GM04504 (cell line): ENCODE measurements at regions not wholly inside any gene's neighbourhood (a gene's known extent, or its start where the extent isn't known, plus 50 kb on each side); places are given as distances from the start of the nearest gene placed in this dataset.
"Not testable (repeated sequence)": the region's sequence is repeated elsewhere in the genome, so short reads cannot be mapped to it uniquely, and the experiment has no call there.

Source experiments
- DNase-seq: peaks from one replicate; pipeline ENCODE4 v3.0.0-alpha.2; 2012; ENCODE audit warnings: low read depth

DNA sequence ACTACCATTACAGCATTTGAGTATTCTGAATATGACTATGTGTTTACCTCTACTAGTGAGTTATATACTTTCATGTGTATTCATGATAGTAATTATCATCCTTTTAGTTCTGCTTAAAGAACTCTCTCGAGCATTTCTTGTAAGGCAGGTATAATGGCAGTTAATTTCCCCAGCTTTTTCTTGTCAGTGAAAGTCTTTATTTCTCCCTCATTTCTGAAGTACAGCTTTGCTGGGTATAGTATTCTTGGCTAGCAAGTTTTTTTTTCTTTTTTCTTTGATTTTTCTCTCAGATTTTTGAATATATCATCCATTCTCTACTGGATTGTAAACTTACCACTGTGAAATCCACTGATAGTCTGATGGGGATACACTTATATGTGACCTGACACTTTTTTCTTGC, 165.9 kb upstream of the ARHGAP5 start:
- DNase-seq, result no peak

DNA sequence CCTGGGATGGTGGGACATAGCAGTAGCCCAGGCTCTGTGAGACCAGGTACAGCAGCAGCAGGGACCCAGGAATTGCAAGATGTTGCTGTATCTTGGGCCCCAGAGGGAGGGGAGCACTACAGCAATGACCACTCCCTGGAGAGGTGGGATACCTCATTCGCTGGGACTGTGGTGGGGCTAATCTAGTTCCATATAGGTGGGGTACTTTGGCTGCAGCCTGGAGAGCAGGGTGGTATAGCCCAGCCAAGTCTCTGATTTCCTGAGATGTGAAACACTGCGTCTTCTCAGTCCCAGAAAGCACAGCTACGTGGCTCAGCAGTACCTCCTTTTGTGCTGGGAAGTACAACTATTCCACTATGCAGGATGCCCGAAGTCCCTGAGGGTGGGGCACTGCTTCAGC, 163.7 kb upstream of the ARHGAP5 start:
- no peak for DNase-seq

DNA sequence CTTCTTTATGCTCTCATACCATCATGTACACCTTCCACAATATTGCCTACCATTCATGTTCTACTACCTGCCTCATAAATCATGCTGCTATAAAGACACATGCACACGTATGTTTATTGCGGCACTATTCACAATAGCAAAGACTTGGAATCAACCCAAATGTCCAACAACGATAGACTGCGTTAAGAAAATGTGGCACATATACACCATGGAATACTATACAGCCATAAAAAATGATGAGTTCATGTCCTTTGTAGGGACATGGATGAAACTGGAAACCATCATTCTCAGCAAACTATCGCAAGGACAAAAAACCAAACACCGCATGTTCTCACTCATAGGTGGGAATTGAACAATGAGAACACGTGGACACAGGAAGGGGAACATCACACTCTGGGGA, 158.8 kb upstream of the ARHGAP5 start:
- not testable (repeated sequence) for DNase-seq

DNA sequence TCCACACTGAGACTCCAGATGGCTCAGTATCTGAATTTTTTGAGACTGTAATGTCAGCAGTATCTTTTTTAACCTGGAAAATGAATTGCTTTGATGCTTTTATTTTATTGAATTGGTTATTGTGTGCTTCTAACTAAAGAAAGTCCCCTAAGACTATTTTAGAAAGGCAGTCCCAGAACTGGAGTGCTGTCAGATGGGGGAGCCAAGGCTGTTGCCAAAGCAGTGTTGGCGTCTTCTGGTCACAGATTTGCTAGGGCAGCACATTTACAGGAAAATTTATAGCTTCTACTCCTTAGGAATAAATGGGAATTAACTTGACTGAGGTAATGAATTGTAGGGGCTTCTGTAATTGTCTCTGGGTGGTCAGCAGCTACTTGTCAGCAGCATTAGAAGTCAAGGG, 157.1 kb upstream of the ARHGAP5 start:
- no peak for DNase-seq

DNA sequence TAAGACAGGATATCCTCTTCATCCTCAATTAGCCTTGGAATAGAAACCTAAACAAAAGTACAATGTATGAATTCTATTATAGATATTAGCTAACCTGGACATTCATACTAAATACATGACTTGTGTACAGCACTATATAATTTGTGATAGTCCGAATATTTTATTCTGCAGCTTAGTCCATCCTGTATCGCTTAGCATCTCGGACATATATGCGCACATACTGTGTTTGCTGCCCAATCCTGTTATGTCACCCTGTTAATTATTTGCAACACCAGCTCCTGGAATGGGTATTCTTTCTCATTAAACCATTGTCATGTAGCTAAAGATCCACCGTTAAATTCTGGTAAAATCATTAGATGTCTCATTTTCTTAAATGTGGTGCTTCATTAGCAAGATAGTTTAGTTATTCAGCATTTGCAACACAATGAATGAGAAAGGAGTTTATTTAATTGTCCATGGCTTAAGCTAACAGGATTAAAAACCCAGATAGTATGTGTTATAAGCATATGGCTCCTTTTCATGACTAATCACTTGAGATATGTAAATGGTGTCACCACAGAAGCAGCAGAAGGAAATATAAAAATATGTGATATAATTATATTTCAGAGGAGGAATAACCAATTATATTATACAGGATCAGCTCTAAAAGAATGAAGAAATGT, 156.0 kb upstream of the ARHGAP5 start:
- no peak for DNase-seq

DNA sequence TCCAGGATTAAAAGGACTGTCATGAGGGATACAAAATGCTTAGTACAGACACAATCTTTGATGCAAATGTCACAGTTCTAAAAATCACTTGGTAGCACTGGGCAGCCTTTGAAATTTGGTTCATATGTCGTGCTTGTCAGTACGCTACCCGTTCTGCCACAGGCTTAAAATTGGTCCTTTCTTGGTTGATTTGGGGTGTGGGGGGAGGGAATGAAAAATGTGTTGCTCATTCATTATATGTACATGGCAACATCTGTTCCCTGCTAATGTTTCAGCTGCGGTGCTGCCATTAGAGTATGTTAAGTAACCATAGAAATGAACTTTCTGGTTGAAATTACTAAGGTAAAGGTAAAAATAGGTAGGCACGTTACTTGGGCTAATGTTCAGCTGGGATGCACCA, 155.4 kb upstream of the ARHGAP5 start:
- no peak for DNase-seq

DNA sequence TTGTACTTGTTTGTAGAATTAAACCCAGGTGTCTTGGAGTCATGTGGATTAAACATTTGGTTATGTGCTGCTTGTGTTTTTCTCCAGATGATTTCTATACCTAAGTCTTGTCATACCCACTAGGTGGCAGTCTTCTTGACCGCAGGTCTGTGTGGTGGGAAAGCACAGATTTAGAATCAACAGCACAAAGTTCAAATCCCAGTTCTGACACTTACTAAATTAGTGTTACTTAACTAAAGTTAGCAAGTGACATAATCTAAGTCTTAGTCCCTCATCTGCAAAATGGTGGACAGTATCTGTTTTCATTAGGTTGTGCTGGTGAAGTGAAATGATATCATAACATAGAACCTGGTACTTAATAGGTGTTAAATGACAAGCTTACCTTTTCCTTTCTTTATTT, 151.0 kb upstream of the ARHGAP5 start:
- no peak for DNase-seq

DNA sequence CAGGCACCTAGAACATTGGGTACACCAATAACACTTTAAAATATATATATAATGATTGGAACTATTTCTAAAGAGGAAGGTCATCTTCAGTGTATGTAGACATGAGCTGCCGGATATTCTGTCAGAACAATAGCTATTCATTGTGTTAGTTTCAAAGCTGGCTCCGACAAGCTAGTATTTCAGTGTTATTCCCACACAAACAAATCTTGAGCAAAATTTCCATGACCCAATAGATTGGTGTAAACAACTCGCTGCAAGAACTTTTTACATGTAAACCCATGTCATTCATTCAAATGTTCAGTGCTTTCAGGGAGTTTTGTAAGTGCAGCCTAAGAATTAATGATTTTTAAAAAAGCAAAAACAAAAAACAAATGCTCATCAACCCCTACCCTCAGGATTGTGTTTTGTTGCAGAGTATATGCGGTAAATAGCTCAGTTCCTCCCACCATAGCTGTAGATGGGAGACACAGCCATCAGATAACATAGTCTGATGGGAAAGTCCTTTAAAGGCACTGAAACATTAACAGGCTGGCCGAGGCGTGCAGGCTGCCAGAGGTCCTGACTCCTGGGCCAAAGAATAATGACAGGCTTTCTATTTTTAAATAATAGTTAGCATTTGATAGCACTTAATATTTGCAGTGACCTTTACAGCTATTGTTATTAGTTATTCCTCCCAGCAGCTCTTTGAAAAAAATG, 150.3 kb upstream of the ARHGAP5 start:
- no peak for DNase-seq

DNA sequence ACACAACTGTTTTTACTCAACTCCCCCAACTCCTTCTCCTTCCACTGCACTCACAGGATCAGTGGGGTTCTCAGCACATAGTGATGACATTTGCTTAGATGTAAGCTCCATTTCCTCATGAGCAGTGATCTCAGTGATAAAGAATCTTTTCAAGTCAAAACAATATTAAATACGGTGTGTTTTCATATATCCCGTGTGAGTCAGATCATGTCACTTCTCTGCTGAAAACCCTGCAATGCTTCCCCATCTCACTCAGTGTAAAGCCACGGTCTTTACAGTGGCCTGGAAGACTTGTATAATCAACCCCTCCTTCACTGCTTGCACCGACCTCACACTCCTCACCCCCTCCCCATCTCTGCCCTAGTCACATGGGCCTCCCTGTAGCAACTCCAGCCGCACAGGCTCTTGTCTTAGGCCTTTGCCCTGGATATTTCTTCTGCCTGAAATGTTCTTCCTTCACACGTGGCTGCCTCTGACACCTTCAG, 149.7 kb upstream of the ARHGAP5 start:
- DNase-seq, result peak; percentile 84

DNA sequence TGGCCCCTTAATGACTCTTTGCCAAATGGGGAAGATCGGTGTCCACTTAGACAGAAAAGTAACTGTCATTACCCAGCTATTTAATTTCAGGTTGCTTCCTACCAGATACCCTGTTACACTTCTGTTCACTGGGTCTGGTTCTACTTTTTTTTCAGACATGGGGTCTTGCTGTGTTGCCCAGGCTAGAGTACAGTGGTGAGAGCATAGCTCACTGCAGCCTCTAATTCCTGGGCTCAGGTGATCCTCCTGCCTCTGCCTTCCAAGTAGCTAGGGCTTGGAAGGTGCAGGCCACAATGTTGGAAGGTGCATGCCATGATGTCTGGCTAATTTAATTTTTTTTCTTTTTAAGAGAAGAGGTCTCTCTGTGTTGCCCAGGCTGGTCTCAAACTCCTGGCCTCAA, 147.0 kb upstream of the ARHGAP5 start:
- DNase-seq, result no peak

DNA sequence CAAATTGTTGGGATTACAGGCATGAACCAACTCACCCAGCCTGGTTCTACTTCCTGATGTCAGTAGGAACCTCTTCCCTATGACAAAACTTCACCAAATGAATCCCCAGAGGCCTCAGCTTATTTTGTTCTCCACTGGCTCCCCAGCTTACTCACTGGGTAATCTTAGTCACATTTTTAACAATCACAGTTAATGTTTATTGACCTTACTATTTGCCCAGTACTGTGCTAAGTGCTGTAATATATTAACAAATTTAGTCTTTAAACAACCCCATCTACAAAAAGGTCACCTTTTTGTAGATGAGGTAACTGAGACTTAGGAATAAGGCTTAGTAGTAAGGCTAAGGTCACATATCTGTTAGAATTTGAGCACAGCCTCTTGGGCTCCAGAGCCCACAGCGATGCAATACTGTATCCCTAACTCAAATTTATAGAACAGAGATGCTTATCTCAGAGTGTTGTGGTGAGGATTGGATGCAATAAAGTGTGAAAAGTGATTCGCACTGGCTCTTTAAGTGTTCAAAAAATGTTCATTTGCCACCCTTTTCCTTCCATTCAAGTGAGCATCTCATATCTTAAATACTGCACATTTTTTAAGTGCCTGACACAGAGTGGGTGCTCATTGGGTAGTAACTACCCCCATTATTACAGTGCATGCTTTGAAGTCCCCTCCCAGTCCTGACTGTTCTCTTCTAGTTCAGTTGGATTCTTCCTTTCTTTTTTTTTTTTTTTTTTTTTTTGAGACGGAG, 146.4 kb upstream of the ARHGAP5 start:
- no peak for DNase-seq

DNA sequence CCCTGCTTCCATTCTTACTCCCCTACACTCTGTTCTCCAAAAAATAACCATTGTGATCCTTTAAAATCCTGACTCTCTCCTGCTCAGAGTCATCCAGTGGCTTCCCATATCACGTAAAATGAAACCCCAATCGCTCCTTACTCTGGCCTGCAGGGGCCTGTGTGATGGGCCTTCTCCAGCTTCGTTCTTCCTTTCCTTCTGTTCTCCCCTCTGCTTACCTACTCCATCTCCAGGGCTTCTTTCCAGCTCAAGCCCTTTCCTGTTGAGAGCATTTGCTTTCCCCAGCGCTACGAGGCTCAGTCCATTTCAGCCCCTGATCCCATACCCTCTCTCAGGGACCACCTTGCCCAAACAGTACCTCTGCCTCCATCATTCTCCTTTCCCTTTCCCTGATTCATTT, 144.4 kb upstream of the ARHGAP5 start:
- no peak for DNase-seq

DNA sequence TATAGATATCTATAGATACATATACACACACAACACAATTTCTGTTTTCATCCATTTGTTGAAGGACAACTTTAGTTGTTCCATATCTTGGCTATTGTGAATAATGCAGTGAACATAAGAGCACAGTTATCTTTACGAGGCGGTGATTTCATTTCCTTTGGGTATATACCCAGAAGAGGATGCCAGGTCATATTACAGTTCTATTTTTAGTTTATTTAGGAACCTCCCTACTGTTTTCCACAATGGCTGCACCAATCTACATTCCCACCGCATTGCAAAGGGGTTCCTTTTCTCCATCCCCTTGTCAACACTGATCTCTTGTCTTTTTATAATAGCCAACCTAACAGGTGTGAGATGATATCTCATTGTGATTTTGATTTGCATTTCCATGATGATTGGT, 143.4 kb upstream of the ARHGAP5 start:
- DNase-seq, result no peak

DNA sequence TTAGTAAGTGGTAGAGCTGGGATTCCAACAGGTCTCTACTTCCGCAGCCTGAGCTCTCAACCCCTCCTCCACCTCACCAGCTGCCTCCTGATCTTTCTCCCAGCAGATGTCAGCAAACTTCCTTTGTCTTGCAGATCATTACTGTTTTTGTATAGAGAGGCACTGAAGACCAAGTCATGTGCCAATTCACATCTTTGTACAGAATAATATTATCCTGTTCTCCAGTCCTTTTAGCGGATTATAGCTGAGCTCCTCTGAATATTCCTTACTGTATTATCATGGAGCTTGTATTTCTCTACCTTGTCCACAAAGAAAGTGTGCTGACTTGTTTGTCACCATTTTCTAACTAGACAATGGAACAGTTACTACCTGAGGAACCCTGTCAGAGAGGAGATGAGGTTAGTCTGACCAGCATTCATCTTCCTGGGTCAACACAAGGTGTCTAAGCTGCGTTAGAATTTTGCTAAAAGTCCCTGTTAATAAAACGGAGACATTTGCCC, 142.3 kb upstream of the ARHGAP5 start:
- DNase-seq, result no peak

DNA sequence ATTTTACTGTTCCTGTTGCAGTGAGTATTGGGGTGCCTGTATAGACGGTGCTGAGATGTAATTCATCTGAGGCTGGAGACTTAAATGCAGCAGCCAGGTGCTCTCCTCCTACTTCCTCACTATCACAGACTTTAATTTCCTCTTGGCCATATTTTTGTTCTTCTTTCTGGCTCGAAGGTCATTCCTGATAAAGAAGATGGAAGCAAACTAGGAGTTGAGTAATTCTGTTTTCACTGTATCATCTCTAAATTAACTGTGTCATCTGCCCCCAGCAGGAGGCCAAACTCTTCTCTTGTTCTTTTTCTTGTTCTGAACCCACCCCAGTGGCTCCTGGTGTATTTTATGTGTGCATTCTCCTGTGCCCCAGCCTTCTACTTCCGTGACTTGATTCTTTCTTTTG, 141.7 kb upstream of the ARHGAP5 start:
- DNase-seq, result no peak

DNA sequence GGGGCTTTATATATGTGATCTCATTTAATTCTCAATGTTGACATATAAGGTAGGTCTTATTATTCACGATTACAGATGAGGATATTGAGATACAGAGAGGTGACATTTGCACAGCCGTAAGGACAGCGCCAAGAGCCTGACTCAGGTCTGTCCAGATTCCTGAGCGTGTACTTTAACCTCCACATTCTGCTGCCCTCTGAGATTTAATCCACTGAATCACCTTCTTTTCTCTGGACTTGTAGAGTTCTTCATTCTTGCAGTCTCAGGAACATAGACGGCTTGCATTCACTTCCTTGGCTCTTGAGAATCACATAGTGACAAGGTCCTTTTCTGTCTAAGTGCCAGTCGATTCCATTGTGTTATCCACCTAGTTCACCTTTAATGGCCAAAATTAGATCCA, 141.0 kb upstream of the ARHGAP5 start:
- no peak for DNase-seq

DNA sequence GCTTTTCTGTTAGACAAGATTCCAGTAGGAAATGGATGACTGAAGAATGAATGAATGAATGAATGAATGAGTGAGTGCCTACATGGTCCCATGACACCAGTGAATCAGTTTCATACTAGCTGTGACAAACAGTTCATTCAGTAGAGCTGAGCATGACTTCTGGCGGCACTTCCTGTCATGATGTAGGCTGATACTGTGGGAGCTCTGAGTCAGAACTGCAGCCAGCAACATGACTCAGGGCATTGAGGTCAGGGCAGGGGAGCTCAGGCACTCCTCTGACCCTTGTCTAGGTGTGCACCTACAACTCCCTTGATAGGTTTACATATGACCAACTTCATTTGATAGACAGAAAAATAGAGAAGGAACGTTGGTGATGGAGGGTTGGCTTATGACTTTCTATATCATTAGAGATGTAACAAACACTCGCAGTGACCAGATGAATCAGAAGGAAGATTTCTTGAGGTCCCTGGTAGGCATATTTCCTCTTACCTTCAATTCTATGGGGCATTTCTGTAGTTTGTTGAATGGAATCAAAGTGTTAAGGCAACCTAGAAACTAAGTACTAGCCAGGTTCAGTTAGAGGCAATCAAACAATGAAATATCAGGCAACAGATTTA, 139.3 kb upstream of the ARHGAP5 start:
- peak; percentile 80 for DNase-seq

DNA sequence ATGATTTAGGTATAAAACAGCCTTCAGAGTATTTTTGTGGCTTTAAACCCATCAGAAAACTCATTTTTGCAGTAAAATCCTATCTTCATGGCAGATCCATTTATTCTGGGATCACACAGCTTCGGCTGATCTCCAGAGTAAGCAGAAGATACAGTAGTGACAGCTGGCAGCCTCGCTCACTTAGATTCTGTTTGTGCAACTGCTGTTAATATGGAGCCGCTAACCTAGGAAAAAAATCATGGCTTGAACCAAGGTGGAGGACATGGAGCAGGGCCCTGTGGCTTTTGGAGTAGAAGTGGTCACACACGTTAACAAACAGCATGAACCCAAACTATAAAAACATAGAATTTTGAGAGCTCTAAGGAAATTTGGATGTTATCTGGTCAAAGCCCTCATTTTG, 137.2 kb upstream of the ARHGAP5 start:
- DNase-seq, result no peak

DNA sequence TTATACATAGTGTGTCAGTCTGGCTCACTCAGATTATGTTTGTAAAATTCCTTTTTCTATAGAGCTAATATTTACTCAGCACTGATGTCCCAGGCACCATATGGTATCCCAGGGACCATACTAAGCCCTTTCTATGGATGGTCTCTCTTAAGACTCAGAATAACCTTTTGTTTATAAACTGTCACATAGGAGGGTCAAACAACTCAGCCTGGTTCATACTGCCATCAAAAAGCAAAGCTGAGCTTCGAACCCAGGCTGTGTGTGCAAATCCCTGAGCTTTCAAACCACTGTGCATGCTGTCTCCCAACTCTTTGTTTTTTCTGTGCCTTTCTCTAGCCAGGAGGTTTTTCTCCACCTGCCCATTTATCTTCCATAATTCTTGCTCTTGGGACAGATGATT, 135.6 kb upstream of the ARHGAP5 start:
- no peak for DNase-seq

DNA sequence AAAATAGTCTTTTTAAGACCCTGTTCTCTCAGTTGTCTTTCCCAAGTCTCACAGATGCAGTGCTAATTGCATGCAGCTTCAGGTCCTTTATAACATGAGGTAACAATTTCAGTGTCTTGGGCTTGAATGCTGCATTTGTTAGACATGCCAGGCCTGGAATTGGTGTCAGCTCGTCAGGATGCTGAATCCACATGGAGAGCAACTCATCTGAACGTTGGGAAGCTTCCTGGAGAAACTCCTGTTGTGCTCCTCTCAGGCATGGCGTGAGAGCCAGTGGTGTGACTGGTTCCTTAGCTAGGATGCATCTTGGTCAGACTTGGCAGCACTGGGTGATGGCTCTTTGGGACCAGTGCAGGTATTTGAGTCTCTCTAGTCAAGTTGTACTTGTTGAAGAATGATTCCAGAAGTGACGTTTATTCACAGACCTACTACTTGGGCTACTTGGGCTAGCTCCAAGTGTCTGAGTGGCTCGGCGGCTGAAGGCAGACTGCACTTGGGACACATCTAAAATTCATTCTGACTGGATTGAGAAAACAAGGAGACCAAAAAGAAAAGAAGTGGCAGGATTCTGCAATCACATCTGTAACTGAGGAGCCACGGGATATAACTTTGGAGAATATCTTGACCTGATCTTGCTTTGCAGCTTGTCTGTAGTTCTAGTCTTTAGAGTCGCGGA, 134.8 kb upstream of the ARHGAP5 start:
- DNase-seq, result no peak

DNA sequence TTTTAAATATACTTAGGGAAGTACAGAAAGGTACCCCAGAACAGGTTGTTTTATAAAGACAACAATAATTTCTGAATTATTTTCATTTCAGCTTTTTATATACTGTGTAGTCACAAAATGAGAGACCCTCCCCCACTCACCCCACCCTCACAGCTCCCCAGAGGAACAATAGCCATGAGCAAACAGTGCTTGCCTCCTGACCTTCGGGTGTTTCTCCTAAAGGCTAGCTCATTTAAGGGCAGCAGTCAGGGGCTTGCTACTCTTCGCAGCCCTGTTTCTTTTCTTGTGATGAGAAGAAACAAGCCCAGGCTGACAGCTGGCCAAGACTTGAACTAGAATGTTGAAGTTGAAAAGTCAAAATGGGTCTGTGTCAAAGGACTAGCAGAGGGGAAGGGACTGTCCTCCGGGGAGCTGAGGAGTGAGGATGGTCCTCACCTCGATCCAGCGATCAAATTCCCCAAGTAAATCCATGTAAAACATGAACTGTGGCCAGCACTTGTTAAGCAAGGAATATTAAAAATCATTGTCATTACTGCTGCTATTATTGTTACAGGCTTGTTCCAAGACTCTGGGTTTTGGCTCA, 133.8 kb upstream of the ARHGAP5 start:
- DNase-seq, result no peak

DNA sequence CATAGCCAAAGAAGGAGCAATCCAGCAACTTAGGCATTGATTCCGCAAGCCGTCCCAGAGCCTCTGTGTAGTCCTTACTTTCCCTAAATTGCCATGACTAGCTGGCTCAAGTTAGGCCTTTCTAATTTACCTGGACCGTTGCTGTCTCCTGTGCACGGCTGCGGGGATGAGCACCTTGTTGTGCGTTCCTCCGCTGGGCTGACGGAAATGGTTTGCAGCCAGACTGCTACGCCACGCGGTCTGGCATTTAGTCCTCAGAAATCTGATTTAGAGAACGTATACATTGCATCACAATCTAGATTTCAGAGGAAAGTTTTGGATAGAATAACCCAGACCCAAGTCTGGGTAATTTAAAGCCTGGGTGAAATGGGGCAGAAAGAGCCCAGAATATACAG, 133.2 kb upstream of the ARHGAP5 start:
- no peak for DNase-seq
